HG03175 (cell line): ENCODE measurements at regions not wholly inside any gene's neighbourhood (a gene's known extent, or its start where the extent isn't known, plus 50 kb on each side); places are given as distances from the start of the nearest gene placed in this dataset.

Source experiments
- ATAC-seq: cut with Tn5 transposase; IDR thresholded peaks from one replicate; pipeline ENCODE4 v1.9.1; 2021; ENCODE audit warnings: mild to moderate bottlenecking, moderate library complexity; ENCODE audit not compliant: unreplicated experiment

- ATAC-seq, result no peak
Observed at GRCh38 chr5:168005936-168006335, 285.5 kb upstream of the WWC1 start.

GRCh38 chr5:168006456-168007130, 284.9 kb upstream of the WWC1 start:
- ATAC-seq, result no peak

GRCh38 chr5:168007286-168007685, 284.2 kb upstream of the WWC1 start:
- ATAC-seq, result no peak

GRCh38 chr5:168008555-168008954, 282.9 kb upstream of the WWC1 start:
- ATAC-seq, result no peak

- no peak for ATAC-seq
Observed at GRCh38 chr5:168011096-168011495, 280.3 kb upstream of the WWC1 start.

GRCh38 chr5:168012006-168012405, 279.4 kb upstream of the WWC1 start:
- ATAC-seq, result no peak

GRCh38 chr5:168013546-168013945, 277.9 kb upstream of the WWC1 start:
- ATAC-seq, result no peak

- no peak for ATAC-seq
Observed at GRCh38 chr5:168014433-168015123, 276.9 kb upstream of the WWC1 start.

GRCh38 chr5:168015506-168015905, 275.9 kb upstream of the WWC1 start:
- no peak for ATAC-seq

- ATAC-seq, result no peak
Observed at GRCh38 chr5:168017313-168017712, 274.1 kb upstream of the WWC1 start.

GRCh38 chr5:168019143-168019542, 272.3 kb upstream of the WWC1 start:
- ATAC-seq, result no peak

- no peak for ATAC-seq
Observed at GRCh38 chr5:168020542-168021294, 270.7 kb upstream of the WWC1 start.

- no peak for ATAC-seq
Observed at GRCh38 chr5:168022446-168023169, 268.8 kb upstream of the WWC1 start.

GRCh38 chr5:168023191-168023590, 268.3 kb upstream of the WWC1 start:
- no peak for ATAC-seq

GRCh38 chr5:168024306-168024705, 267.1 kb upstream of the WWC1 start:
- ATAC-seq, result no peak

- ATAC-seq, result no peak
Observed at GRCh38 chr5:168027007-168027406, 264.4 kb upstream of the WWC1 start.

GRCh38 chr5:168030912-168031311, 260.5 kb upstream of the WWC1 start:
- no peak for ATAC-seq

- no peak for ATAC-seq
Observed at GRCh38 chr5:168031614-168032013, 259.8 kb upstream of the WWC1 start.

- ATAC-seq, result no peak
Observed at GRCh38 chr5:168039039-168039438, 252.4 kb upstream of the WWC1 start.

GRCh38 chr5:168039566-168040248, 251.7 kb upstream of the WWC1 start:
- ATAC-seq, result no peak

GRCh38 chr5:168041583-168041982, 249.9 kb upstream of the WWC1 start:
- no peak for ATAC-seq
